Panc1 (cell line): ENCODE measurements at regions not wholly inside any gene's neighbourhood (a gene's known extent, or its start where the extent isn't known, plus 50 kb on each side); places are given as distances from the start of the nearest gene placed in this dataset.

Source experiments
- SIN3A ChIP-seq: IDR thresholded peaks from 2 replicates; pipeline ENCODE4 v1.6.1; 2012; ENCODE audit warnings: low read depth, mild to moderate bottlenecking, low read length, moderate library complexity, borderline replicate concordance; ENCODE audit not compliant: insufficient read depth
- TF ChIP-seq, protein P1 (sequence below): fragments of 450-650 bp; IDR thresholded peaks from 2 replicates; pipeline ENCODE4 v1.5.1; 2017; ENCODE audit warnings: mild to moderate bottlenecking

DNA sequence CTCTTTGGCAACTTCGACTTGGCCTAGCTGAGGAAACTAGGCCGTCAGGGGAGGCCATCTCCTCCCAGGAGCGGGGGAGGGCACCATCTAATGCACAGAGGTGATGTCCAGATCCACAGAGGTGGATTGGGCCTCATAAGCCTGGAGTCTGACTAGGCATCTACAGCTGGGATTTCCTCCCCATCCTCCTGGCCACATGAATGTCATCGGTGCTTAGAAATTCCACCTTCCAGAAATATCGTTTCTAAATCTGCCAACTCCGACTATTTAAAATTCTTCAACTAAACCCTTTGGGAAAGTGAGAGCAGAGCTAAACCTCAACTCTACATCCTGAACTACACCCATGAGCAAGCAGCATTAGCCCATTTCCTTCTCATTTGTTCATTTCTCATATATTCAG, 118.7 kb downstream of the WNT5A start:
- TF ChIP-seq, protein P1, sequence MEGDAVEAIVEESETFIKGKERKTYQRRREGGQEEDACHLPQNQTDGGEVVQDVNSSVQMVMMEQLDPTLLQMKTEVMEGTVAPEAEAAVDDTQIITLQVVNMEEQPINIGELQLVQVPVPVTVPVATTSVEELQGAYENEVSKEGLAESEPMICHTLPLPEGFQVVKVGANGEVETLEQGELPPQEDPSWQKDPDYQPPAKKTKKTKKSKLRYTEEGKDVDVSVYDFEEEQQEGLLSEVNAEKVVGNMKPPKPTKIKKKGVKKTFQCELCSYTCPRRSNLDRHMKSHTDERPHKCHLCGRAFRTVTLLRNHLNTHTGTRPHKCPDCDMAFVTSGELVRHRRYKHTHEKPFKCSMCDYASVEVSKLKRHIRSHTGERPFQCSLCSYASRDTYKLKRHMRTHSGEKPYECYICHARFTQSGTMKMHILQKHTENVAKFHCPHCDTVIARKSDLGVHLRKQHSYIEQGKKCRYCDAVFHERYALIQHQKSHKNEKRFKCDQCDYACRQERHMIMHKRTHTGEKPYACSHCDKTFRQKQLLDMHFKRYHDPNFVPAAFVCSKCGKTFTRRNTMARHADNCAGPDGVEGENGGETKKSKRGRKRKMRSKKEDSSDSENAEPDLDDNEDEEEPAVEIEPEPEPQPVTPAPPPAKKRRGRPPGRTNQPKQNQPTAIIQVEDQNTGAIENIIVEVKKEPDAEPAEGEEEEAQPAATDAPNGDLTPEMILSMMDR: no peak
- TF ChIP-seq SIN3A: no peak
